ENCODE measurements at regions not wholly inside any gene's neighbourhood (a gene's known extent, or its start where the extent isn't known, plus 50 kb on each side); places are given as distances from the start of the nearest gene placed in this dataset.
"Not testable (repeated sequence)": the region's sequence is repeated elsewhere in the genome, so short reads cannot be mapped to it uniquely, and the experiment has no call there.

- no peak for DNase-seq
Observed at GRCh38 chr6:103119056-103119455, 1725.5 kb downstream of the GRIK2 start.

GRCh38 chr6:103114582-103114981 lies 1721.1 kb downstream of the GRIK2 start:
- no peak for DNase-seq

GRCh38 chr6:103113416-103113815 lies 1719.9 kb downstream of the GRIK2 start:
- no peak for DNase-seq

- no peak for DNase-seq
Observed at GRCh38 chr6:103107985-103108384, 1714.5 kb downstream of the GRIK2 start.

- DNase-seq: no peak
Observed at GRCh38 chr6:103105686-103106085, 1712.2 kb downstream of the GRIK2 start.

- DNase-seq: no peak
Observed at GRCh38 chr6:103101267-103101666, 1707.8 kb downstream of the GRIK2 start.

GRCh38 chr6:103092414-103092813 lies 1698.9 kb downstream of the GRIK2 start:
- not testable (repeated sequence) for DNase-seq

GRCh38 chr6:103085801-103086200 lies 1692.3 kb downstream of the GRIK2 start:
- no peak for DNase-seq

GRCh38 chr6:103081876-103082630 lies 1688.5 kb downstream of the GRIK2 start:
- DNase-seq: no peak

GRCh38 chr6:103081126-103081525 lies 1687.6 kb downstream of the GRIK2 start:
- no peak for DNase-seq

- no peak for DNase-seq
Observed at GRCh38 chr6:103080497-103080896, 1687.0 kb downstream of the GRIK2 start.

GRCh38 chr6:103079867-103080266 lies 1686.4 kb downstream of the GRIK2 start:
- no peak for DNase-seq

GRCh38 chr6:103062136-103062535 lies 1668.6 kb downstream of the GRIK2 start:
- DNase-seq: no peak

- no peak for DNase-seq
Observed at GRCh38 chr6:103047567-103047966, 1654.1 kb downstream of the GRIK2 start.

- DNase-seq: no peak
Observed at GRCh38 chr6:103042336-103042735, 1648.8 kb downstream of the GRIK2 start.

GRCh38 chr6:103036846-103037245 lies 1643.3 kb downstream of the GRIK2 start:
- no peak for DNase-seq

- no peak for DNase-seq
Observed at GRCh38 chr6:103027271-103027931, 1633.9 kb downstream of the GRIK2 start.

GRCh38 chr6:103018426-103018825 lies 1624.9 kb downstream of the GRIK2 start:
- DNase-seq: no peak

GRCh38 chr6:103017878-103018277 lies 1624.4 kb downstream of the GRIK2 start:
- DNase-seq: no peak

- no peak for DNase-seq
Observed at GRCh38 chr6:103011605-103012004, 1618.1 kb downstream of the GRIK2 start.

- no peak for DNase-seq
Observed at GRCh38 chr6:103002282-103002681, 1608.8 kb downstream of the GRIK2 start.

- no peak for DNase-seq
Observed at GRCh38 chr6:103001724-103002123, 1608.2 kb downstream of the GRIK2 start.

- DNase-seq: no peak
Observed at GRCh38 chr6:103000688-103001087, 1607.2 kb downstream of the GRIK2 start.

GRCh38 chr6:102995491-102995890 lies 1602.0 kb downstream of the GRIK2 start:
- no peak for DNase-seq
